Neural cell (in vitro differentiated cells): ENCODE measurements at regions not wholly inside any gene's neighbourhood (a gene's known extent, or its start where the extent isn't known, plus 50 kb on each side); places are given as distances from the start of the nearest gene placed in this dataset.

Source experiments
- CTCF ChIP-seq: fragments of 450-650 bp; IDR thresholded peaks from 2 replicates; pipeline ENCODE4 v1.5.1; 2014; ENCODE audit warnings: antibody characterized with exemption, mild to moderate bottlenecking, moderate library complexity; ENCODE audit not compliant: poor library complexity, severe bottlenecking
- SMC3 ChIP-seq: fragments of 450-650 bp; conservative IDR thresholded peaks from 2 replicates; pipeline ENCODE4 v1.6.1; 2014; ENCODE audit warnings: antibody characterized with exemption, mild to moderate bottlenecking, moderate library complexity; ENCODE audit not compliant: poor library complexity

- no peak for TF ChIP-seq CTCF
- TF ChIP-seq SMC3, result no peak
Measured at GRCh38 chr10:64829888-64830412, 1308.7 kb downstream of the REEP3 start.
